ENCODE measurements at regions not wholly inside any gene's neighbourhood (a gene's known extent, or its start where the extent isn't known, plus 50 kb on each side); places are given as distances from the start of the nearest gene placed in this dataset.
"Not testable (repeated sequence)": the region's sequence is repeated elsewhere in the genome, so short reads cannot be mapped to it uniquely, and the experiment has no call there.

- no peaks in the 10 kb centered on the region for H3K4me1 ChIP-seq (ENCODE audit: insufficient read depth, low read length)
- H3K27ac ChIP-seq (ENCODE audit: low read depth, low read length): no peak overlapping the region
- Mint-ChIP-seq H3K9me3 (peaks cover 2 to 18% (median 7%) of the 10 kb centered on the region in 8 donors), H3K36me3 (no peaks in the 10 kb centered on the region), H3K27ac (no peak overlapping the region), H3K4me1 (no peaks in the 10 kb centered on the region), H3K4me3 (no peak overlapping the region), H3K27me3 (no peaks in the 10 kb centered on the region)
- CTCF ChIA-PET (ENCODE audit: partially characterized antibody): no interaction called here
- no peak for DNase-seq
- POLR2A ChIA-PET (ENCODE audit: partially characterized antibody): no interaction called here
- H3K9me3 ChIP-seq (ENCODE audit: control insufficient read depth in 1 of 2, low read length in 2 of 2): no peaks in the 10 kb centered on the region
- H3K4me3 ChIP-seq (ENCODE audit: low read length in 2 of 2): no peak overlapping the region
- no peaks in the 10 kb centered on the region for H3K27me3 ChIP-seq (ENCODE audit: insufficient read depth, low read length)
- no peaks in the 10 kb centered on the region for H3K36me3 ChIP-seq (ENCODE audit: insufficient read depth, low read length)
- intact Hi-C loops (cut with micrococcal nuclease): no loop called here
These were observed 398.3 kb downstream of the IRX2 start for GRCh38 chr5:2353211-2353610.

DNA sequence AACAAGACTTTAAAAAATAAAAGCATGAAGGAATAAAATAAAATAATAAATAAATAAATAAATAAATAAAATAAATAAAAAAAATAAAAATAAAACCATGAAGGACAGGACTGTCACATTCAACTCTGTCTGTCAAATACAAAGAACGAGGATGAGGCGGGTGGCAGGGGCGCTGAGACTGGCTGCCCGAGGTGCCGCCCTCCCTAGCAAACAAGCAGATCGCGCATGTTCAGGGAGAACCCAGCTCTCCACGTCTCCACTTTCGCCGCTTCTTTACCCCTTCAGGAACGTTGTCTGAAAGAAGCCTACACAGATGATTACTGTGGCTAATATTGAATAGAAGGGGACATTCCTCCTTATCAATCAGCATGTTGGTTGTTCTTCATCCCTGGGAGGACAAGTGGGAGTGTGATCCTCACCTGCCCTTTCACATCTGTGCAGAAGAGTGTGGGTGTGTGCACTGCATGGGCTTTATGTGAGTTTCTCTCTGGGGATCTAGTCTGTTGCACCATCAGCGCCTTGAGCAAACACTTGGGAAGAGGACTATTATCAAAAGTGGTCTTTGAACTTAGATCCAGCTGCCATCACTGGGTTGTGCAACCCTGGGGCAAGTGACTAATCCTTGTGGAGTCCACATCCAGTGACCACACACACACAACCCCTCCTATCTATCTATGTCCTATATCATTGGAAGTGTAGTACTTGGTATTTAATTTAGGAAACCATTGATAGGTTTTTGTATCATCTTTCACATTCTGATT, 399.2 kb downstream of the IRX2 start:
- no peaks in the 10 kb centered on the region for H3K4me1 ChIP-seq (ENCODE audit: insufficient read depth, low read length)
- CTCF ChIA-PET (ENCODE audit: partially characterized antibody): no interaction called here
- POLR2A ChIA-PET (ENCODE audit: partially characterized antibody): no interaction called here
- Mint-ChIP-seq H3K4me1 (no peaks in the 10 kb centered on the region), H3K9me3 (peaks cover 2 to 22% (median 10%) of the 10 kb centered on the region in 8 donors), H3K27ac (no peak overlapping the region), H3K36me3 (no peaks in the 10 kb centered on the region), H3K27me3 (peaks cover 0 to 3% of the 10 kb centered on the region in 2 donors), H3K4me3 (no peak overlapping the region)
- DNase-seq: no peak
- H3K27me3 ChIP-seq (ENCODE audit: insufficient read depth, low read length): no peaks in the 10 kb centered on the region
- no peaks in the 10 kb centered on the region for H3K9me3 ChIP-seq (ENCODE audit: control insufficient read depth in 1 of 2, low read length in 2 of 2)
- intact Hi-C loops (cut with micrococcal nuclease): no loop called here
- no peak overlapping the region for H3K27ac ChIP-seq (ENCODE audit: low read depth, low read length)
- no peak overlapping the region for H3K4me3 ChIP-seq (ENCODE audit: low read length in 2 of 2)
- H3K36me3 ChIP-seq (ENCODE audit: insufficient read depth, low read length): no peaks in the 10 kb centered on the region

GRCh38 chr5:2349768-2350167, 401.7 kb downstream of the IRX2 start:
- DNase-seq; H3K27ac ChIP-seq (ENCODE audit: low read depth, low read length); H3K4me3 Mint-ChIP-seq; H3K4me1 Mint-ChIP-seq; H3K9me3 ChIP-seq (ENCODE audit: control insufficient read depth in 1 of 2, low read length in 2 of 2); H3K27ac Mint-ChIP-seq; H3K4me1 ChIP-seq (ENCODE audit: insufficient read depth, low read length); H3K36me3 Mint-ChIP-seq; intact Hi-C loops (cut with micrococcal nuclease); H3K4me3 ChIP-seq (ENCODE audit: low read length in 2 of 2); POLR2A ChIA-PET (ENCODE audit: partially characterized antibody); CTCF ChIA-PET (ENCODE audit: partially characterized antibody); H3K36me3 ChIP-seq (ENCODE audit: insufficient read depth, low read length); H3K27me3 ChIP-seq (ENCODE audit: insufficient read depth, low read length); H3K27me3 Mint-ChIP-seq: not testable (repeated sequence)
- peaks cover 2 to 27% (median 15%) of the 10 kb centered on the region in 8 donors for H3K9me3 Mint-ChIP-seq

DNA sequence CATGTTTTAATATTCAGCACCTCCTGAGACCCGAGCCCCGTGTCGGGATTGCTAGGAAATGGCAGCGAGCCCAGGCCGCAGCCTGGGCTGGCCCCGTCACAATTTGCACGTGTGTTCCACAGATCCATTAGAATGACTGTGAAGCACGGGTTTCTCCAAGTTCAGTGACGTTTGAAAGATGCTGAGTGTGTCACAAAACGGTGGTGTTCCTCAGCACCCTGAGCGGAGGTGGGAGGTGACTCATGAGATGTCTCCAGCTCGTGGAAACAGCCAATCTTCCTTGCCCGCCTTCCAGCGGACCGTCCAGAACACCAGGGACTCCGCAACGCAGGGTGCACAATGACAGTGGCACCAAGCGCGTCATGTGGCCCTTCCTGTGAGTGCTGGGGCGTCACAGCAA, 412.8 kb downstream of the IRX2 start:
- CTCF ChIA-PET (ENCODE audit: partially characterized antibody): no interaction called here

DNA sequence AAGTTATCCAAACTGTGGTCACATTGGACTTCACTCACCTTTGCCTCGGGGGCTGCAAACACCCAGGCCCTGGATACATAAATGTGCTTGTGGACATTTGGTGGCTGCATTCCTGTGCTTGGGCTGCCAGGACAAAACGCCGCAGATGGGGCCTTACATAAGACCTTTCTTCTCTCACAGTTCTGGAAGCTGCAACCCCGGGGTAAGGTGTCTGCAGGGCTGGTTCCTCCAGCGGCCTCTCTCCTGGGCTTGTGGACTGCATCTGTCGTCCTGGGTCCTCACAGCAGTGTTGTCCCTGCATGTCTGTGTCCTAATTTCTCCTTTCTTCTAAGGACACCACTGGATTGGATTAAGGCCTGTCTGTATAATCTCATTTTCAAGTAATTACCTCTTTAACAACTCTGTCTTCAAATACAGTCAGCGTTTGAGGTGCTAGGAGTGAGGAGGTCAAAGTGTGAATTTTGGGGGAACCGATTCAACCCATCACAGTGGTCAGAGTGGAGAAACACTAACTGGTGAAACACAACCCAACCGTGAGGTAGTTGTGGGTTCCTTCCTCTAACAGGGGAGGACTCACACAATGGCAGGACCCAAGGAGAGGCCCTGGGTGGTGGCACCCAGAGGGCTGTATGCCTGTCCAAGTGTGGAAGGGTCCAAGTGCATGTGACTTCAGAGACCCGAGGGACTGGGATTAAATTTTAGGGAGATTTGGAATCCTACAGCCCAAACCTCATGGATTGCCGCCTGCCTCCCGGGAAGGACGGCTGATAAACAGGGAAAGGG, 415.6 kb downstream of the IRX2 start:
- Mint-ChIP-seq H3K9me3 (peaks cover 0 to 14% (median 2%) of the 10 kb centered on the region in 8 donors), H3K27ac (no peak overlapping the region), H3K4me1 (peaks cover 0 to 2% (median 0%) of the 10 kb centered on the region in 4 donors), H3K27me3 (no peaks in the 10 kb centered on the region), H3K4me3 (no peak overlapping the region), H3K36me3 (no peaks in the 10 kb centered on the region)
- Histone ChIP-seq H3K4me3 (ENCODE audit: low read length in 2 of 2) (no peak overlapping the region), H3K4me1 (ENCODE audit: insufficient read depth, low read length) (no peaks in the 10 kb centered on the region), H3K9me3 (ENCODE audit: control insufficient read depth in 1 of 2, low read length in 2 of 2) (no peaks in the 10 kb centered on the region), H3K27me3 (ENCODE audit: insufficient read depth, low read length) (no peaks in the 10 kb centered on the region), H3K36me3 (ENCODE audit: insufficient read depth, low read length) (no peaks in the 10 kb centered on the region), H3K27ac (ENCODE audit: low read depth, low read length) (no peak overlapping the region)
- intact Hi-C loops (cut with micrococcal nuclease): no loop called here
- no peak for DNase-seq
- ChIA-PET POLR2A (ENCODE audit: partially characterized antibody) (no interaction called here), CTCF (ENCODE audit: partially characterized antibody) (no interaction called here)

More for the DNA sequence above, 412.8 kb downstream of the IRX2 start:
- H3K9me3 ChIP-seq (ENCODE audit: control insufficient read depth in 1 of 2, low read length in 2 of 2): no peaks in the 10 kb centered on the region
- H3K4me1 ChIP-seq (ENCODE audit: insufficient read depth, low read length): no peaks in the 10 kb centered on the region
- H3K4me3 ChIP-seq (ENCODE audit: low read length in 2 of 2): no peak overlapping the region
- no peak for DNase-seq
- H3K4me3 Mint-ChIP-seq: no peak overlapping the region
- H3K27me3 ChIP-seq (ENCODE audit: insufficient read depth, low read length): no peaks in the 10 kb centered on the region
- no peaks in the 10 kb centered on the region for H3K4me1 Mint-ChIP-seq
- intact Hi-C loops (cut with micrococcal nuclease): no loop called here
- POLR2A ChIA-PET (ENCODE audit: partially characterized antibody): no interaction called here
- peaks cover 0 to 2% of the 10 kb centered on the region in 2 donors for H3K27me3 Mint-ChIP-seq
- no peaks in the 10 kb centered on the region for H3K36me3 Mint-ChIP-seq
- no peaks in the 10 kb centered on the region for H3K36me3 ChIP-seq (ENCODE audit: insufficient read depth, low read length)
- peaks cover 0 to 7% (median 0%) of the 10 kb centered on the region in 8 donors for H3K9me3 Mint-ChIP-seq
- H3K27ac Mint-ChIP-seq: no peak overlapping the region
- H3K27ac ChIP-seq (ENCODE audit: low read depth, low read length): no peak overlapping the region

GRCh38 chr5:2335125-2335732, 416.2 kb downstream of the IRX2 start:
- ChIA-PET CTCF (ENCODE audit: partially characterized antibody) (no interaction called here), POLR2A (ENCODE audit: partially characterized antibody) (no interaction called here)
- no peak overlapping the region for H3K4me3 Mint-ChIP-seq
- no peak overlapping the region for H3K27ac ChIP-seq (ENCODE audit: low read depth, low read length)
- no peaks in the 10 kb centered on the region for H3K36me3 Mint-ChIP-seq
- H3K4me1 ChIP-seq (ENCODE audit: insufficient read depth, low read length): no peaks in the 10 kb centered on the region
- peaks cover 0 to 2% (median 0%) of the 10 kb centered on the region in 4 donors for H3K4me1 Mint-ChIP-seq
- H3K27me3 ChIP-seq (ENCODE audit: insufficient read depth, low read length): no peaks in the 10 kb centered on the region
- no peaks in the 10 kb centered on the region for H3K27me3 Mint-ChIP-seq
- DNase-seq: no peak
- H3K9me3 Mint-ChIP-seq: peaks cover 0 to 14% (median 2%) of the 10 kb centered on the region in 8 donors
- H3K9me3 ChIP-seq (ENCODE audit: control insufficient read depth in 1 of 2, low read length in 2 of 2): no peaks in the 10 kb centered on the region
- no peak overlapping the region for H3K27ac Mint-ChIP-seq
- H3K36me3 ChIP-seq (ENCODE audit: insufficient read depth, low read length): no peaks in the 10 kb centered on the region
- H3K4me3 ChIP-seq (ENCODE audit: low read length in 2 of 2): no peak overlapping the region
- intact Hi-C loops (cut with micrococcal nuclease): no loop called here

DNA sequence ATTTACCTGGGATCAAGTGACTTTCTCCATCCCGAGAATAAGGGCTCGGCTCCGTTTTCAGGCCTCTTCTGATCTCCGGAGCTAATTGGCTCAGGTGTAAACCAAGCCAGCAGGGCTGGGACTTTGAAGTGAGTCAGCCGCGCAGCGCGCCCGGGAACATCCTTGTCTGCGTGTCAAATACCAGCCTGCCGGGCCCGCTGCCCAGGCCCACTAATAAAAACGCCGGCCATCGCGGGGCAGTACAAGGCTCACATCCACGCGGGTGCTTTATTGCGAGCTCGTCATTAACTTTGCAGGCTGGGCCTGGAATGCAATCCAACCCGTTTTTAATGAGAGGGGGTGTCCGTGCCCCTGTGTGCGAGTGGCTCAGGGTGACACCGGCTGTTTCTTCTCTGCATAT, 416.8 kb downstream of the IRX2 start:
- no peaks in the 10 kb centered on the region for H3K9me3 ChIP-seq (ENCODE audit: control insufficient read depth in 1 of 2, low read length in 2 of 2)
- no peaks in the 10 kb centered on the region for H3K36me3 ChIP-seq (ENCODE audit: insufficient read depth, low read length)
- H3K36me3 Mint-ChIP-seq: no peaks in the 10 kb centered on the region
- H3K27ac Mint-ChIP-seq: no peak overlapping the region
- H3K4me1 ChIP-seq (ENCODE audit: insufficient read depth, low read length): no peaks in the 10 kb centered on the region
- no peak for DNase-seq
- no peaks in the 10 kb centered on the region for H3K27me3 ChIP-seq (ENCODE audit: insufficient read depth, low read length)
- no peak overlapping the region for H3K27ac ChIP-seq (ENCODE audit: low read depth, low read length)
- intact Hi-C loops (cut with micrococcal nuclease): no loop called here
- no peak overlapping the region for H3K4me3 Mint-ChIP-seq
- H3K4me3 ChIP-seq (ENCODE audit: low read length in 2 of 2): no peak overlapping the region
- POLR2A ChIA-PET (ENCODE audit: partially characterized antibody): no interaction called here
- H3K27me3 Mint-ChIP-seq: no peaks in the 10 kb centered on the region
- CTCF ChIA-PET (ENCODE audit: partially characterized antibody): no interaction called here
- H3K4me1 Mint-ChIP-seq: peaks cover 0 to 2% (median 0%) of the 10 kb centered on the region in 4 donors
- H3K9me3 Mint-ChIP-seq: peaks cover 0 to 14% (median 2%) of the 10 kb centered on the region in 8 donors

All from CD4-positive, alpha-beta memory T cell (primary cell).